ENCODE measurements at regions not wholly inside any gene's neighbourhood (a gene's known extent, or its start where the extent isn't known, plus 50 kb on each side); places are given as distances from the start of the nearest gene placed in this dataset.

DNA sequence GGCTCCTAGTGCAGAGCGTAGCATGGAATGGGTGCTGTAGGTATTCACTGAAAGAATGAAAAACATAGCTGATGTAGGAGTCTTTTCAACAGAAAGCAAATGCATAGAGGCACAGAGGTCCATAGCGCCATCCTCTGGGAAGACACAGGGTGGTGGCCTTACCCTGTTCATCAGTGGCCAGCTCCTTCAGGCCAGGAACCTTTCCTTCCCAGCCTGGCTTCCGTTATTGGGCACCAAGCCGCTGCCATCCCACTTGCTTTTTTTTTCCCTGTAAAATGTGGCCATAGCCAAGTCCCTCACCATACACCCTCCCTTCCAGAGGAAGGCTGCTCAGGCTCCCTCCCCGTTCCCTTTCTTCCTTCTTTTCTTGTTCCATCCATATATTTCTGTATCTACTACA, 118.1 kb downstream of the ZNF621 start:
- FAIRE-seq (no peak), DNase-seq (ENCODE audit: low spot score) (no peak)

DNA sequence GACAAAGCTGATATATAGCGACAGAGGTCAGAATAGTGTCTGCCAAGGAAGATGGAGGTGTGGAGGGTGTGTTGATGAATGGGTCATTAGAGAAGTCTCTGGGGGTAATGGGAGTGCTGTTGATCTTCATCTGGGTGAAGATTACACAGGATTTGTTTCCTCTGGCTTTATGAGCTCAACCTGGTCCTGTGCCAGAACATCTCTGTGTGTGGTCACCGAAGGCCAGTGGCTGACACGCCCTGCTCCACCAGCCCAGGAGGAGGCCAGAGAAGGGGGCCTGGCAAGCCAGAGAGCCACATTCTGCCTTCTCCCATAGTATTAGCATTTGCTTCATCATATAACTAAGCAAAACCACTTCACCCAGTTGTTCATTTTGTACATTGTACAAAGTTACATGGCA, 121.1 kb downstream of the ZNF621 start:
- FAIRE-seq = no peak
- DNase-seq (ENCODE audit: low spot score) = peak; percentile 46

DNA sequence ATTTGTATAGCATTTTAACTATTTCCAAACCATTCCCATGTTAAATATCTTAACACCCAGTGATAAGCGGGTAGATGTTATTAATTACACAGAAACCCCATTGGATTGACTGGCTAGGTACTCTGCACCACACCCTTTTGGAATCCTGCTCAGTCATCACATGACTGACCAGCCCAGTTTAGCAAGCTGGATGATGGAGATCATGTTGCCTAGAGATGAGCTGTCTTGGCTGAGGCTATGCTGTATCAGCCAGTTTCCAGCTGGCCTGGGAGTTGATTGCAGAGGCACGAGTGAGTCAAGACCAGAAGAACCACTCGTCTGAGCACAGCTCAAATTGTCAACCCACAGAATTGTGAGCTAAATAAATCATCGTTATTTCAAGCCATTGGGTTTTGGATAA, 124.6 kb downstream of the ZNF621 start:
- no peak for DNase-seq (ENCODE audit: low spot score)
- FAIRE-seq = no peak

DNA sequence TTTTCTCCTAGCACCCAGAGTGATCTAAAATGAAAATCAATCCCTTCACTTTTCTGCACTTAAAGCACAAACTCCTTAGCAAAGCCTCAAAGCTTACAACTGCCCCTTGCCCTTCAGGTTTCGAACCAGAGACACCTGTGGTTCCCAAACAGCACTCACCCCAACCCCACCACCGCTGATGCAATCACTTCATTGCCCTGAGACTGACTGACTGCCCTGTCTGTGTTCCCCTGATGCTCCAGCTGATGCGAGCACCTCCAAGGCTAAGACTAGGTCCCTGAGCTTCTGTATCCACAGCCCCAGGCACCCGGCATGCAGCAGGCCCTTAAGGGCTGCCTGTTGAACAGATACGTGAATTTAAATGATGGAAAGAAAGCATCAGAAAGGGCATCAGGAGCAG, 127.3 kb downstream of the ZNF621 start:
- DNase-seq (ENCODE audit: low spot score) (no peak), FAIRE-seq (no peak)

GRCh38 chr3:40653001-40653400, 128.2 kb downstream of the ZNF621 start:
- FAIRE-seq = no peak
- DNase-seq (ENCODE audit: low spot score) = no peak

DNA sequence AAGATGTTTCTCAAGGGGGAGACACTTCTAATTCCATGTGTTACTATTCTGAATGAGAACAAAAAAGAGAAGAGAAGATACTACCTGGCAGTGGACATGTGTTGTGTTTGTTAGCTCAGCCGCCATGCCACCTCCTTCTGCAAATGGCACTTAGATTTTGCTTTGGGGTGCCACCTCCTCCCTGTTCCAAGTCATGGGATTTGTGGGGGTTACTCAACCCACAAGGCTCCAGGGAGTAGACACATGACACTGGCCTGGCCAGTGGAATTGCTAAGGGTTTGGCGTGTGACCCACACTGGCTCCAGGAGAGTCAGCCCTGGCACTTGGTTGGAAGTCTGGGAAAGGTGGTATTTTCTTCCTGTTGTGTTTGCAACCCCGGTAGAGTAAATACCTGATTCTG, 129.1 kb downstream of the ZNF621 start:
- DNase-seq (ENCODE audit: low spot score) (no peak), FAIRE-seq (no peak)

- no peak for FAIRE-seq
- no peak for DNase-seq (ENCODE audit: low spot score)
Measured at GRCh38 chr3:40655551-40655950, 130.8 kb downstream of the ZNF621 start.

GRCh38 chr3:40657623-40658022, 132.9 kb downstream of the ZNF621 start:
- DNase-seq (ENCODE audit: low spot score) (no peak), FAIRE-seq (no peak)

DNA sequence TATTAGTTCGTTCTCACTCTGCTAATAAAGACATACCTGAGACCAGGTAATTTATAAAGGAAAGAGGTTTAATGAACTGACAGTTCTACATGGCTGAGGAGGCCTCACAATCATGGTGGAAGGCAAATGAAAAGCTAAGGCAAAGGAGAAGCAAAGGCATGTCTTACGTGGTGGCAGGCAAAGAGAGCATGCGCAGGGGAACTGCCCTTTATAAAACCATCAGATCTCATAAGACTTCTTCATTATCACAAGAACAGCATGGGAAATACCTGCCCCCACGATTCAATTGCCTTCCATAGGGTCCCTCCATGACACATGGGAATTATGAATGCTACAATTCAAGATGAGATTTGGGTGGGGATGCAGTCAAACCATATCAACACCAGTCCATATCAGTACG, 133.5 kb downstream of the ZNF621 start:
- FAIRE-seq = no peak

GRCh38 chr3:40660554-40660953, 135.8 kb downstream of the ZNF621 start:
- no peak for DNase-seq (ENCODE audit: low spot score)
- no peak for FAIRE-seq

More for the DNA sequence above, 133.5 kb downstream of the ZNF621 start:
- no peak for DNase-seq (ENCODE audit: low spot score)

DNA sequence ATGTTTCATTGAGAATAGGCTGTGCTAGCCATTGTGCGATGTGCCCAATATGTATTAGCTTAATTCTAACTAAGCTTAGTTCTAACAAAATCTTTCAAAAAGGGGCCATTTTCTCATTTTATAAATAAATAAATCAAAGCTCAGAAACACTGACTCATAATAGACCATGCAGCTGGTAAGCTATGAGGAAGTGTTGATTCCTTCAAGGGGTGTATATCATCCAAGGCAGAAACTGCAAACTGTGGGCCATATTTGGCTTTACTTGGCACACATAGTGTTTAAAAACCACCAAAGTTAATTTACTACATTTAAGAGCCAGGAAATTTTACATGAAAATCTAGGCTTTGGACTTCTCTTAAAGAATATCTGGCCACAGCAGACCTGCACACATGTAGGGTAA, 136.5 kb downstream of the ZNF621 start:
- DNase-seq (ENCODE audit: low spot score) (no peak), FAIRE-seq (no peak)

DNA sequence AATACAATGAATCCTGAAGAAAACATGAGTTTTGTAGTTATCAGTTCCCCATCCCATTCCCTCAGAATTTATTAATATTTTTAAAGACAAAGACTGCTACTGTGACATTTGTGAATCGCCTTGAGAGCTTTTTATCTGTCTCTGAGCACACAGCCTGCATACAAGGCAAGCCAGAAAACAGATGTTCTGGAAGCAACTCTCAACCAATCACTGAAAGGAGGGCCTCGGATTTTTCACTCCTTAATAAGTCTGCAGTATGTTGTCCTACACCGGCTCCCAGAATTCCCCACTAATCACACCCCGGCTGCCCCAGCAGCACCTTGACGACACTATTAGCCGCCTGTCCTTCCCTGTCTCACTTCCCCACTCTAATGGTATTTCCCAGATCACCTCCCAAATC, 138.5 kb downstream of the ZNF621 start:
- FAIRE-seq = no peak
- DNase-seq (ENCODE audit: low spot score) = no peak

DNA sequence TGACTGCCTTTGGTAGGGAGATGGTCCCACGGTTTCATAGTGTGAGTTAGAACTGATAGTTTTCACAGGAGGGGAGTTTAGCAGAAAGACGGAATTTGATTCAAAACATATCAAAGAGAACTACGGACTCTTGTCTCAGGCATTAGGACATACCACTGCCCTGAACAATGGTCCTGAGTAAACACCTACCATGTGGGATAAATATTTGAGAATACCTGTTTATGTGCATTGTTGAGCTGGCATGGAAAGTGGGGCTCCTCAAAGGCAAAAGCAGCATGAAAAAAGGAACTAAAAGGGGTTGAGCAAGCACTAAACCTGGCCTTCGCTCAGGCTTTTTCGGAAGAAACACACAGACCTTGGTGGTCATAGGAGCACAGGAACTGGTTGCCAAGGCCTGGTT, 144.4 kb downstream of the ZNF621 start:
- DNase-seq (ENCODE audit: low spot score) = no peak
- FAIRE-seq = no peak

GRCh38 chr3:40672861-40673260, 148.1 kb downstream of the ZNF621 start:
- no peak for DNase-seq (ENCODE audit: low spot score)
- no peak for FAIRE-seq

DNA sequence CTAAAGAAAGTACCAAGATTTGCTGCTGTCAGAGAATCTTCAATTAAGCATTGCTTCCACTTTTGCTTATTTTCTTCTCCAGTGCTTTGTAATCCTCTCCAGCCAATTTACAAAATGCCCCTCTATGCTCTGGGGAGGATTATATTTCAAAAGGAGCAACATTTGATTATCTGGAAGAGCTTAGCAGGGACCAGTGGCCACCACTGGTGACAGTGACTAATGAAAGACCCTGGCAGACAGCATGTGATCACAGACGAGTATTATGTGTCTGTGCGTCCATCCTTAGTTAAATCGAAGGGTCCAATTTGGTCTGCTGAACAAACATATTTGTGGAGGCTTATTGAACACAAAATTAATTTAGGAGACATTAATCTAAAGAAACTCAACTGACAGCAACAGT, 152.6 kb downstream of the ZNF621 start:
- FAIRE-seq (no peak), DNase-seq (ENCODE audit: low spot score) (no peak)

GRCh38 chr3:40677749-40678148, 153.0 kb downstream of the ZNF621 start:
- DNase-seq (ENCODE audit: low spot score) (no peak), FAIRE-seq (no peak)

DNA sequence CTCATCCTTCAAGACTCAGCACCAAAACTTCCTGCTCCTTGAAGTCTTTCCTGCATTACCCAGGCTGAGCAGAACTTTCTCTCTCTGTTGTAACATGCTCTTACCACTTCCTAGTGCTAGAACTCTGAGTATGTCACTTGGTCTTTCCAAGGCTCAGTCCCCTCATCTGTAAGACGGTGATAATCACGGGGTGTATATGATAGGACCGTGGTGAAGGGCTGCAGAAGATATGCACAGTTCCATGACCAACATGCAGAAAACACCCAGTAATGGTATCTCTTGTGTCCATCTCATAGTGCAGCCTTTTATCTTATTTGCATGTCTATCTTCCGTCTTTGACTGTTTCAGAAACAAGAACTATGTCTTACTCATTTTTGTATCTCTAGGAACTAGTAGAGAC, 154.5 kb downstream of the ZNF621 start:
- no peak for FAIRE-seq
- DNase-seq (ENCODE audit: low spot score) = no peak

DNA sequence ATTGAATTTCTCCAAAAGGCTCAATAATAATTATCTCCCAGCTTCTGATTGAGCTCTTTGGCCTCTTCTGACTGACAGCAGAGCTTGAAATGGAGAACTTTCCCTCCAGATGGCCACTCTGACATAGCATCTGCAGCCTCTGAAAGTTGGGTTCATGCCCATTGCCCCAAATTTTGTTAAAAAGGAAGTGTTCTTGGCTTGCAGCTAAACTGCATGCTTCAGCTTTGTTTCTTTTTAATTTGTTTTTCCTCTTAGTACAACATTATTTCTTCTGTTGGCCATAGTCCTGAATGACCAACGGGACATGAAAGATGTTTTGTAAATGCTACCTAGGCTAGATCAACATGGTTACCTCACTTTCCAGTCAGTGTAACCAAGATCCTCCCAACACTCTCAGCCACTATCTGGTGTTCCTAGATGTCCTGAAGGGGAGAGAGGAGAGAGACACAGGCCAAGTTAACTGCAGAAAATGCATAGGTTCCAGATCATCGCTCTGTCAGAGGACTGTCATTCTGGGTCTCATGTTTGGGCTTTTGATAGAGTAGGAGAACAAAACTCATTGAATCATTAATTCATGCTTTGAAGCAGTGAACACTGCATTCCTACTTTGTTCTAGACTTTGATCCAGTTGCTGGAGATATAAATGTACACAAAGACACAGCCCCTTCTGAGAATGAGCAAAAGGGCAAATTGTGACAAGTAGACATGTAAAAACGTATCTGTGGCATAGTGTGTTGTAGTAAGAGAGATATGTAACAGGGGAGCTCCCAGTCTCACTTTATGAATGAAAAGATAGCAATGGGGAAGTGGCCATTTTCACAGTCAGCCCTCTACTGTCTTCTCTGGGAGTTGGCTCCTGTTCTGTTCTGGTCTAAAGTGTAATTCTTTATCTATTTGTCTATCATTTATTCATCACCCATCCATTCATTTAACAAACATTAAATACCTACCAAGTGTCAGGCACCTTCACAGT, 156.2 kb downstream of the ZNF621 start:
- FAIRE-seq (no peak), DNase-seq (ENCODE audit: low spot score) (no peak)

GRCh38 chr3:40681658-40682055, 156.9 kb downstream of the ZNF621 start:
- no peak for DNase-seq (ENCODE audit: low spot score)
- FAIRE-seq = no peak

DNA sequence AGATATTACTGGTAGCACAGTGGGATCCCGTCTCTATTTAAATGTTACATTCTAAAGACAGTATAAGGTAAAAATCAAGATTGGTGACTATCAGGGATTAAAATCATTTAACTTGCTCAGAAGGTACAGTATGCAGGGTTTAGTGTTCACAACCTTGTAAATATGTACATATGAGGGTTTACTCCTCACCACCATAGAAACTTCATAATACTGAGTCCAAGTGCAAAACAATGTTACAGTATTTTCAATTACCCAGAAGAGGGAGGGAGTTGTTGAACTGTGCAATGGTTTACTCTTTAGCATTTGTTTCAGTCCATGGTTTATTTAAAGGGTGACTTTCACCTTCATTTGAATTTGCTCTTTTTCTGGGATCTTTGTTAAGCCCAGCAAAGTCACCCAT, 165.1 kb downstream of the ZNF621 start:
- DNase-seq (ENCODE audit: low spot score) (no peak), FAIRE-seq (no peak)

- DNase-seq (ENCODE audit: low spot score) (no peak), FAIRE-seq (no peak)
Measured at GRCh38 chr3:40690749-40691451, 166.1 kb downstream of the ZNF621 start.

- no peak for FAIRE-seq
- DNase-seq (ENCODE audit: low spot score) = peak; percentile 10
Measured at GRCh38 chr3:40691452-40691861, 166.7 kb downstream of the ZNF621 start.

DNA sequence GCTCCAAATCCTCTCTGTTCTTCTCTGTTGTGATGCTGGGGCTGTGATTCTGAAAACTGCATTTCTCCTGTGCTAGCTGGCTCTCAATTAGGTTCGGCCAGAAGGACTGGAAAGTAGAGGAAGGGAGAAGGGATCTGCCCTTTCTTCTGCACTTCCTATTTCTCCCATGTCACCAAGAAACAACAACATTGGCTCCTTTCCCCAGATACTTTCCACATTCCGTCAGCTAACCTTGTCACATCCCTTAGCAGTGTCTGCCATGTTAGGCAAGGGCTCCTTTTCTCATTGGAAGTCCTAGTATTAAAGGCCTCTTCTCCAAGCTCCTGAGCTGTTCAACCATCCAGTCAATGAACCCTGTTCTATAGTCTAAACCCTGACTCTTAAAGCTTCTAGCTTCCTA, 171.1 kb downstream of the ZNF621 start:
- DNase-seq (ENCODE audit: low spot score) (no peak), FAIRE-seq (no peak)
